ENCODE measurements at regions not wholly inside any gene's neighbourhood (a gene's known extent, or its start where the extent isn't known, plus 50 kb on each side); places are given as distances from the start of the nearest gene placed in this dataset.

- no peak for TF ChIP-seq EZH2 (IDR thresholded peaks at IDR 0.05; ENCODE audit: low read length, missing control alignments)
- TF ChIP-seq CTCF (conservative IDR thresholded peaks at IDR 0.05 in 1 of 2, IDR thresholded peaks at IDR 0.05 in 1 of 2; ENCODE audit: low read depth in 1 of 2, low read length in 2 of 2): no peak
These were observed 307.3 kb downstream of the CRPPA start for GRCh38 chr7:16114071-16114470.
